Activated CD8-positive, alpha-beta memory T cell treated with anti-CD3 and anti-CD28 coated beads for 4 hours (primary cell): ENCODE measurements at regions not wholly inside any gene's neighbourhood (a gene's known extent, or its start where the extent isn't known, plus 50 kb on each side); places are given as distances from the start of the nearest gene placed in this dataset.
"Not testable (repeated sequence)": the region's sequence is repeated elsewhere in the genome, so short reads cannot be mapped to it uniquely, and the experiment has no call there.

Experiments used
- DNase-seq, 2 donors: peaks; one replicate each; pipeline ENCODE4 v3.0.0-alpha.2; 2020; ENCODE audit warnings: low read depth in 2 of 2

- not testable (repeated sequence) for DNase-seq
Observed at GRCh38 chr7:6990426-6991152, 164.5 kb upstream of the CCZ1B start.

- DNase-seq, result peak; percentile 17 to 20
Observed at GRCh38 chr7:6991169-6991611, 165.1 kb upstream of the CCZ1B start.

- not testable (repeated sequence) for DNase-seq
Observed at GRCh38 chr7:6991686-6992085, 165.6 kb upstream of the CCZ1B start.

DNA sequence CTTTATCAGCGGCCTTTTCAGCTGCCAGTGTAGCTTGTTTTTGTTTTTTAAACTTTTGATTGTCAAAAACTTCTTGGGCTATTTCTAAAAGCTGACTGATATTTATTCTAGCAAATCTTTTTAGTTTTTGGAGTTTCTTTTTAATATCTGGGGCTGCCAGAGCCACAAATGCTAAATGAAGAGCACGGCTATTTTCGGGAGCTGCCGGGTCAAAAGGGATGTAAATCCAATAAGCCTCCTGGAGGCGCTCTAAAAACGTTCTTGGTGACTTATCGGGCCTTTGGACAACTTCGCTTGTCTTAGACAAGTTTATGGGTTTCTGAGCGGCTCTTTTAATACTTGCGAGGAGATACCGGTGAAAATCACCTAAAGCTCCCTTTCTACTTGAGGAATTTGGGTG is 166.1 kb upstream of the CCZ1B start:
- DNase-seq, result not testable (repeated sequence)

- not testable (repeated sequence) for DNase-seq
Observed at GRCh38 chr7:6995026-6995425, 169.0 kb upstream of the CCZ1B start.

DNA sequence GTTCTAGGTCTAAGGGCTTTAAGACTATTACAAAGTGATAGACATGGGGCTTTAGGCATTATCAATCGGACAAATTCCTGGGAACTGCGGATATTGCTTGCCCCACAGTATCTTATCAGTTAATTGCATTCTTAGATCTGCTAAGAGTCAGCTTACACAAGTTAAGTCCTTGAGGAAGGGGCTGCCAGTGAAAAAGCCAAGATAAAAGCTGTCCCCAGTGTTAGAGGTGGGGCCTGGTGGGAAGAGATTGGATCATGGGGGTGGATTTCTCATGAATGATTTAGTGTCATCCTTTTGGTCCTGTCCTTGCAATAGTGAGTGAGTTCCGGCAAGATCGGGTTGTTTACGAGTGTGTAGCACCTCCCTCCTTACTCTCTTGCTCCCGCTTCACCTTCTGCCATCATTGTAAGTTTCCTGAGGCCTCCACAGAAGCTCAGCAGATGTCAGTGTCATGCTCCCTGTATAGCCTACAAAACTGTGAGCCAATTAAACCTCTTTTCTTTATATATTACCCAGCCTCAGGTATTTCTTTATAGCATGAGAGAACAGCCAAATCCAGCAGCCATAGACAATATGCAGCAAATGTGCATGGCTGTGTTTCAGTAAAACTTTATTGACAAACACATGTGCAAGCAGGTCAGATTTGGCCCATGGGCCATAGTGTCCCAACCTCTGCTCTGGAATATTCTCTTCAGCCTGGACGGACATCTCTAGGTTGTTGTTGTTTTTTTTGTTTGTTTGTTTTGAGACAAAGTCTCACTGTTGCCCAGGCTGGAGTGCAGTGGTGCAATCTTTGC is 169.6 kb upstream of the CCZ1B start:
- not testable (repeated sequence) for DNase-seq

DNA sequence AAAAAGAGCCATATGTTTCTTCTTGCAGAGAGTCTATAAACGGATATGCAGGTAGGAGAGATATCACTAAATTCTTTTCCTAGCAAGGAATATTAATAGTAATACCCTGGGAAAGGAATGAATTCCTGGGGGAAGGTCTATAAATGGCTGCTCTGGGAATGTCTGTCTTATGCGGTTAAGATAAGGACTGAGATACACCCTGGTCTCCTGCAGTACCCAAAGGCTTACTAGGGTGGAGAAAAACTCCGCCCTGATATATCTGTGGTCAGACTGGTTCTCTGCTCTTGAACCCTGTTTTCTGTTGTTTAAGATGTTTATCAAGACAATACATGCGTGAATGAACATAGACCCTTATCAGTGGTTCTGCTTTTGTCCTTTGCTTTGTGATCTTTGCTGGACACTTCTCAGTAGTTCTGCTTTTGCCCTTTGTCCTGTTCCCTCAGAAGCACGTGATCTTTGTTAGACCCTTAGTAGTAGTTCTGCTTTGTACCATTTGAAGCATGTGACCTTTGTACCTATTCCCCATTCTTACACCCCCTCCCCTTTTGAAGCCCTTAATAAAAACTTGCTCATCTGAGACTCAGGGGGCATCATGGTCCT is 173.1 kb upstream of the CCZ1B start:
- DNase-seq, result not testable (repeated sequence)

- no peak for DNase-seq
Observed at GRCh38 chr7:7002418-7003062, 176.5 kb upstream of the CCZ1B start.

DNA sequence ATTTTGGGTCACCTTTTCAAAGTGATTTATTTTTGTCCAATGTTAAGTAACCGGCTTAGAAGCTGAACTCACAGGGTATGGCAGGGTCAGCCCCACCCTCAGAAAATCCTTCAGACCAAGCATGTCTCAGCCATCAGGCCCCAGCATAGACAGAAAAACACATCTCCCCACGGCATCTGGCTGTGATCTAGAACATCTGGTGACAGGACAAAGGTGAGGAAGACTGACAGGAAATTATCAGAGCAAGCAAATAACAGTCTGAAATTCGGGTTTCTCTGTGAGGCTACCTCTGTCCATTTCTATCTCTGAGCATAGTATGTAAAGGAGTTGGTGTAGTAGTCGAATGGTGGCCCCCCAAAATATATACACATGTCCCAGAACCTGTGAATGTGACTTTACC is 177.0 kb upstream of the C1GALT1 start:
- no peak for DNase-seq

- not testable (repeated sequence) for DNase-seq
Observed at GRCh38 chr7:7005949-7006348, 176.4 kb upstream of the C1GALT1 start.

DNA sequence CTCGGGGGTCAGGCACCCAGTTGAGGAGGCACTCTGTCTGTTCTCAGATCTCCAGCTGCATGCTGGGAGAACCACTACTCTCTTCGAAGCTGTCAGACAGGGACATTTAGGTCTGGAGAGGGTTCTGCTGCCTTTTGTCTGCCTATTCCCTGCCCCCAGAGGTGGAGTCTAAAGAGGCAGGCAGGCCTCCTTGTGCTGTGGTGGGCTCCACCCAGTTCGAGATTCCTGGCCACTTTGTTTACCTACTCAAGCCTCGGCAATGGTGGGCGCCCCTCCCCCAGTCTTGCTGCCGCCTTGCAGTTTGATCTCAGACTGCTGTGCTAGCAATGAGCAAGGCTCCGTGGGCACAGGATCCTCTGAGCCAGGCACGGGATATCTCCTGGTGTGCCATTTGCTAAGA is 171.1 kb upstream of the C1GALT1 start:
- DNase-seq, result not testable (repeated sequence)

GRCh38 chr7:7011751-7012150 is 170.6 kb upstream of the C1GALT1 start:
- DNase-seq, result not testable (repeated sequence)

- no peak for DNase-seq
Observed at GRCh38 chr7:7014827-7015595, 167.3 kb upstream of the C1GALT1 start.

GRCh38 chr7:7017707-7018280 is 164.6 kb upstream of the C1GALT1 start:
- no peak for DNase-seq

DNA sequence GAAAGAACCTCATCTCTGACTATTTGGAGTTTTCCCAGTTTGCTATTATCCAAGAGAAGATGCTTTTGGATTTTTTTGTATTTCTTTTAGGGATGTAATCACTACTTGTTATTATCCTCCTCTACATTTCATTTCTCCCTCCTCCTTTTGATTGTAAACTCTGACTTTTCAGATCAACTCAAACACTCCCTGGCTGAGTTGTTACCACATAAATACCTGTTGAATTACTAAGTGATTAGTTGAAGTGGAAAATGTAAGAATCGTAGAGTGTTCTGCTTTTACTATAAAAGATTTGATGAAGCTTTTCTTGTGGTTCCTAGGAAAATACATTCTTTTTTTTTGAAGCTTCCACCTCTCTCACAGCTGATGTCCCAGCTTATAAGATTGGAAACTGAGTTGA is 164.1 kb upstream of the C1GALT1 start:
- no peak for DNase-seq

- no peak for DNase-seq
Observed at GRCh38 chr7:7032221-7032620, 150.1 kb upstream of the C1GALT1 start.

GRCh38 chr7:7035851-7036250 is 146.5 kb upstream of the C1GALT1 start:
- no peak for DNase-seq

- DNase-seq, result not testable (repeated sequence)
Observed at GRCh38 chr7:7042286-7042893, 140.0 kb upstream of the C1GALT1 start.

DNA sequence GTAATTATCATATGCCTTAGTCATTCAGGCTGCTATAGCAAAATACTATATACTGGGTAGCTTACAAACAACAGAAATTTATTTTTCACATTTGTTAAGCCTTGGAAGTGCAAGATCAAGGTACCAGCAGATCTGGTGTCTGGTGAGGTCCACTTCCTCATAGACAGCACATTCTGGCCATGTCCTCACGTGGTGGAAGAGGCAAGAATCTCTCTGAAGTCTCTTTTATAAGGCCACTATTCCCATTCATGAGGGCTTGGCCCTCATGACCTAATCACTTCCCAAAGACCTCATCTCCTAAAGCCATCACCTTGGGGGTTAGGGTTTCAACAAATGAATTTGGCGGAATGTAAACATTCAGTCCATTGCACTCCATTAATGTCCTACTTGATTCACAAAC is 137.5 kb upstream of the C1GALT1 start:
- DNase-seq, result no peak

- no peak for DNase-seq
Observed at GRCh38 chr7:7048213-7048612, 134.1 kb upstream of the C1GALT1 start.
